IMR-90 (cell line): ENCODE measurements at regions not wholly inside any gene's neighbourhood (a gene's known extent, or its start where the extent isn't known, plus 50 kb on each side); places are given as distances from the start of the nearest gene placed in this dataset.

ENCODE experiments used
- ATAC-seq: fragments of 200-7000 bp; cut with Tn5 transposase; 2 replicates; pipeline ENCODE4 v1.9.1; 2020; ENCODE audit warnings: low read depth, mild to moderate bottlenecking, moderate library complexity
- BruUV-seq: library from RNA; stranded (reverse); fragments of 400-500 nt; replicated peaks from 2 replicates; lab custom pipeline; 2021; lab: Mats Ljungman, UMichigan
- CTCF ChIA-PET: fragments of 300-600 bp; formaldehyde crosslinking; extraction: SDS; loops from one replicate; lab custom pipeline; 2021; ENCODE audit warnings: antibody characterized with exemption; lab: Yijun Ruan, JAX
- POLR2A ChIA-PET: fragments of 300-600 bp; sonication (Branson Sonifier 250); formaldehyde crosslinking; loops from one replicate; lab custom pipeline; 2022; ENCODE audit warnings: antibody characterized with exemption; ENCODE audit not compliant: unreplicated experiment; lab: Charles Lee
- DNase-seq: peaks from one replicate; pipeline ENCODE4 v3.0.0; 2013
- H2AFZ ChIP-seq: replicated peaks from 2 replicates; pipeline ENCODE3; 2013; ENCODE audit warnings: low read length, mild to moderate bottlenecking; ENCODE audit not compliant: poor library complexity
- H2AK5ac ChIP-seq: 2 replicates; pipeline ENCODE4 v1.6.1; 2013; ENCODE audit warnings: low read depth, low read length, inconsistent platforms
- H2AK9ac ChIP-seq: replicated peaks from 2 replicates; pipeline ENCODE3; 2013; ENCODE audit warnings: mild to moderate bottlenecking, low read depth, low read length, moderate library complexity; ENCODE audit not compliant: poor library complexity
- H2BK120ac ChIP-seq: 2 replicates; pipeline ENCODE4 v1.6.1; 2013; ENCODE audit warnings: low read depth, low read length, inconsistent platforms
- H2BK15ac ChIP-seq: 3 replicates; pipeline ENCODE4 v1.6.1; 2013; ENCODE audit warnings: low read depth, low read length, inconsistent platforms
- H2BK20ac ChIP-seq: 2 replicates; pipeline ENCODE4 v1.6.1; 2013; ENCODE audit warnings: low read depth, mild to moderate bottlenecking, inconsistent platforms, low read length, moderate library complexity
- H2BK5ac ChIP-seq: 2 replicates; pipeline ENCODE4 v1.6.1; 2013; ENCODE audit warnings: mild to moderate bottlenecking, low read depth, low read length, inconsistent platforms; ENCODE audit not compliant: poor library complexity, severe bottlenecking
- H3K14ac ChIP-seq: replicated peaks from 2 replicates; pipeline ENCODE4 v1.6.1; 2013; ENCODE audit warnings: low read depth, low read length, inconsistent platforms
- H3K18ac ChIP-seq: 2 replicates; pipeline ENCODE4 v1.6.1; 2013; ENCODE audit warnings: low read depth, low read length, control low read depth
- H3K23ac ChIP-seq: 2 replicates; pipeline ENCODE4 v1.6.1; 2013; ENCODE audit warnings: low read depth, low read length, inconsistent platforms
- H3K27ac ChIP-seq: 2 replicates; pipeline ENCODE4 v1.5.1; 2013; ENCODE audit warnings: mild to moderate bottlenecking, control low read depth, low read length; ENCODE audit not compliant: insufficient read depth
- H3K27me3 ChIP-seq: 2 replicates; pipeline ENCODE4 v1.6.1; 2013; ENCODE audit warnings: low read length; ENCODE audit not compliant: control insufficient read depth, insufficient read depth
- H3K36me3 ChIP-seq: 2 replicates; pipeline ENCODE4 v1.6.1; 2013; ENCODE audit warnings: low read length, mixed read lengths; ENCODE audit not compliant: control insufficient read depth, insufficient read depth
- H3K4ac ChIP-seq: 2 replicates; pipeline ENCODE4 v1.6.1; 2013; ENCODE audit warnings: low read depth, low read length, inconsistent platforms
- H3K4me1 ChIP-seq: 2 replicates; pipeline ENCODE4 v1.6.1; 2013; ENCODE audit warnings: low read length, mixed read lengths; ENCODE audit not compliant: control insufficient read depth, insufficient read depth
- H3K4me2 ChIP-seq: 2 replicates; pipeline ENCODE4 v1.6.1; 2013; ENCODE audit warnings: low read depth, mild to moderate bottlenecking, control low read depth, low read length, moderate library complexity
- H3K4me3 ChIP-seq: 2 replicates; pipeline ENCODE4 v1.5.1; 2013; ENCODE audit warnings: low read depth, mild to moderate bottlenecking, control low read depth, low read length, moderate library complexity; ENCODE audit not compliant: insufficient read depth
- H3K56ac ChIP-seq: 2 replicates; pipeline ENCODE4 v1.6.1; 2013; ENCODE audit warnings: low read length, inconsistent platforms; ENCODE audit not compliant: insufficient read depth; ENCODE audit errors: extremely low read depth
- H3K79me1 ChIP-seq, 2 experiments: 2 replicates each; pipeline ENCODE4 v1.6.1; 2013; ENCODE audit warnings: low read length in 2 of 2, inconsistent platforms in 1 of 2, low read depth in 1 of 2
- H3K9ac ChIP-seq: 2 replicates; pipeline ENCODE4 v1.6.1; 2013; ENCODE audit warnings: low read depth, low read length, control low read depth
- H3K9me1 ChIP-seq: 2 replicates; pipeline ENCODE4 v1.6.1; 2013; ENCODE audit warnings: low read length, inconsistent platforms; ENCODE audit not compliant: insufficient read depth
- H3K9me3 ChIP-seq: 2 replicates; pipeline ENCODE4 v1.6.1; 2013; ENCODE audit warnings: low read length; ENCODE audit not compliant: control insufficient read depth, insufficient read depth
- H4K20me1 ChIP-seq: 2 replicates; pipeline ENCODE4 v1.6.1; 2013; ENCODE audit warnings: low read length, inconsistent platforms; ENCODE audit not compliant: insufficient read depth
- H4K5ac ChIP-seq: 2 replicates; pipeline ENCODE4 v1.6.1; 2013; ENCODE audit warnings: mild to moderate bottlenecking, low read depth, low read length, control low read depth
- H4K8ac ChIP-seq, 2 experiments: 2 replicates each; pipeline ENCODE4 v1.6.1; 2013; ENCODE audit warnings: low read depth in 2 of 2, low read length in 2 of 2, control low read depth in 1 of 2, inconsistent platforms in 1 of 2
- H4K91ac ChIP-seq: 2 replicates; pipeline ENCODE4 v1.6.1; 2013; ENCODE audit warnings: low read depth, low read length, inconsistent platforms; ENCODE audit not compliant: insufficient read depth
- BHLHE40 ChIP-seq: fragments of 150-350 bp; IDR thresholded peaks from 2 replicates; pipeline ENCODE4 v1.6.1; 2016; ENCODE audit warnings: mild to moderate bottlenecking, low read depth, low read length
- CEBPB ChIP-seq: IDR thresholded peaks from 2 replicates; pipeline ENCODE4 v1.6.1; 2012; ENCODE audit warnings: low read depth, low read length, improper control_type of control experiment
- CHD1 ChIP-seq: IDR thresholded peaks from 2 replicates; pipeline ENCODE4 v1.6.1; 2012; ENCODE audit warnings: low read depth, low read length, improper control_type of control experiment
- CTCF ChIP-seq: conservative IDR thresholded peaks from 2 replicates; pipeline ENCODE4 v1.5.1; 2012; ENCODE audit warnings: mild to moderate bottlenecking, low read depth, low read length, improper control_type of control experiment
- ELK1 ChIP-seq: fragments of 150-350 bp; IDR thresholded peaks from 2 replicates; pipeline ENCODE4 v1.6.1; 2016; ENCODE audit warnings: low read depth, mild to moderate bottlenecking, low read length, moderate library complexity, borderline replicate concordance
- FOS ChIP-seq: fragments of 150-350 bp; IDR thresholded peaks from 2 replicates; pipeline ENCODE4 v1.6.1; 2016; ENCODE audit warnings: low read depth, low read length
- MAFK ChIP-seq: IDR thresholded peaks from 2 replicates; pipeline ENCODE4 v1.6.1; 2012; ENCODE audit warnings: low read depth, low read length, improper control_type of control experiment
- MAZ ChIP-seq: IDR thresholded peaks from 2 replicates; pipeline ENCODE4 v1.6.1; 2012; ENCODE audit warnings: low read depth, mild to moderate bottlenecking, low read length, improper control_type of control experiment, moderate library complexity, borderline replicate concordance
- MXI1 ChIP-seq: IDR thresholded peaks from 2 replicates; pipeline ENCODE4 v1.6.1; 2012; ENCODE audit warnings: low read depth, mild to moderate bottlenecking, low read length, moderate library complexity, borderline replicate concordance
- NFE2L2 ChIP-seq: fragments of 150-350 bp; IDR thresholded peaks from 2 replicates; pipeline ENCODE4 v1.6.1; 2016; ENCODE audit warnings: low read depth, mild to moderate bottlenecking, low read length
- POLR2A ChIP-seq: IDR thresholded peaks from 2 replicates; pipeline ENCODE4 v1.6.1; 2012; ENCODE audit warnings: mild to moderate bottlenecking, low read depth, low read length
- RAD21 ChIP-seq: IDR thresholded peaks from 2 replicates; pipeline ENCODE4 v1.6.1; 2012; ENCODE audit warnings: low read length, improper control_type of control experiment
- RCOR1 ChIP-seq: IDR thresholded peaks from 2 replicates; pipeline ENCODE4 v1.6.1; 2012; ENCODE audit warnings: mild to moderate bottlenecking, low read length, improper control_type of control experiment; ENCODE audit not compliant: insufficient replicate concordance
- RFX5 ChIP-seq: IDR thresholded peaks from 2 replicates; pipeline ENCODE4 v1.8.0; 2012; ENCODE audit warnings: low read depth, mild to moderate bottlenecking, low read length, moderate library complexity
- SMC3 ChIP-seq: fragments of 150-350 bp; IDR thresholded peaks from 2 replicates; pipeline ENCODE4 v1.6.1; 2016; ENCODE audit warnings: low read depth, mild to moderate bottlenecking, antibody characterized with exemption, low read length, moderate library complexity
- USF2 ChIP-seq: fragments of 150-350 bp; IDR thresholded peaks from 2 replicates; pipeline ENCODE4 v1.6.1; 2017; ENCODE audit warnings: mild to moderate bottlenecking, antibody characterized with exemption, low read length, low read depth
- WGBS, 2 experiments: methylation state at CpG; one replicate each; pipeline versions ENCODE4 v1.1.5 to v1.1.7; 2013; ENCODE audit warnings: missing lambda C conversion rate in 2 of 2; ENCODE audit not compliant: insufficient read length in 1 of 2; ENCODE audit errors: extremely low coverage in 2 of 2; 5-methylcytosine and 5-hydroxymethylcytosine counted together
- dilution Hi-C: fragments of 300-500 bp; cut with HindIII; formaldehyde crosslinking; loops from one replicate; pipeline ENCODE4 v1.14.3; 2018; ENCODE audit warnings: low sequenced_read_pairs; ENCODE audit not compliant: unreplicated experiment
- in situ Hi-C: fragments of 300-500 bp; cut with MboI; formaldehyde crosslinking; loops from 3 replicates; pipeline ENCODE4 v1.14.3; 2019; ENCODE audit warnings: low sequenced_read_pairs, inconsistent platforms, mixed read lengths
- intact Hi-C: fragments of 100-400 bp; cut with micrococcal nuclease; formaldehyde crosslinking; loops from 2 replicates; pipeline ENCODE4 v1.10.0; 2022

GRCh38 chr3:36631549-36631948, 132.8 kb downstream of the DCLK3 start:
- WGBS, 2 experiments: no CpG with 5 or more reads among the region's 4 CpGs
- no peak overlapping the region for H3K27ac ChIP-seq
- H2AK5ac ChIP-seq: no peak overlapping the region
- H3K9ac ChIP-seq: no peak overlapping the region
- H3K27me3 ChIP-seq: peaks cover 2% of the 10 kb centered on the region; the same call in 1 of the 2 replicates
- H3K36me3 ChIP-seq: no peaks in the 10 kb centered on the region
- ChIA-PET POLR2A (no interaction called here), CTCF (no interaction called here)
- no peak overlapping the region for H3K18ac ChIP-seq
- no peak overlapping the region for H4K5ac ChIP-seq
- H3K4me1 ChIP-seq: no peaks in the 10 kb centered on the region
- no peak overlapping the region for H4K91ac ChIP-seq
- dilution Hi-C loops: no loop called here
- H3K4me2 ChIP-seq: no peak overlapping the region
- H3K56ac ChIP-seq: no peak overlapping the region
- no peak overlapping the region for H2BK15ac ChIP-seq
- H3K9me3 ChIP-seq: no peaks in the 10 kb centered on the region
- DNase-seq (no peak), ATAC-seq (no peak)
- BruUV-seq: no TSS peak
- no peaks in the 10 kb centered on the region for H3K79me1 ChIP-seq
- H3K14ac ChIP-seq: no peak overlapping the region
- no peak overlapping the region for H3K23ac ChIP-seq
- no peak overlapping the region for H2BK20ac ChIP-seq
- intact Hi-C loops: no loop called here
- no peak overlapping the region for H3K4me3 ChIP-seq
- in situ Hi-C loops: no loop called here
- H2AFZ ChIP-seq: no peak overlapping the region
- H4K8ac ChIP-seq: no peak overlapping the region
- no peaks in the 10 kb centered on the region for H4K20me1 ChIP-seq
- H2BK120ac ChIP-seq: no peak overlapping the region
- H2AK9ac ChIP-seq: no peak overlapping the region
- no peak overlapping the region for H2BK5ac ChIP-seq
- TF ChIP-seq MAZ: no peak
- no peak for TF ChIP-seq MXI1
- no peak for TF ChIP-seq CHD1
- TF ChIP-seq MAFK: no peak
- no peak for TF ChIP-seq CEBPB
- no peak for TF ChIP-seq NFE2L2
- no peak for TF ChIP-seq SMC3
- TF ChIP-seq RFX5: no peak
- TF ChIP-seq ELK1: no peak
- no peak for TF ChIP-seq RAD21
- TF ChIP-seq USF2: no peak
- no peak for TF ChIP-seq POLR2A
- TF ChIP-seq RCOR1: no peak
- no peak for TF ChIP-seq BHLHE40
- no peak for TF ChIP-seq CTCF
- TF ChIP-seq FOS: no peak
- no peaks in the 10 kb centered on the region for H3K9me1 ChIP-seq
- H3K4ac ChIP-seq: no peak overlapping the region
